ENCODE measurements at regions not wholly inside any gene's neighbourhood (a gene's known extent, or its start where the extent isn't known, plus 50 kb on each side); places are given as distances from the start of the nearest gene placed in this dataset.

- TF ChIP-seq POLR2A (IDR thresholded peaks at IDR 0.05) (no peak), CTCF (IDR thresholded peaks at IDR 0.05 in 8 of 11, conservative IDR thresholded peaks at IDR 0.05 in 3 of 11) (no peak)
Observed at GRCh38 chr4:12770351-12770750, 713.8 kb downstream of the RAB28 start.
